Activated CD4-positive, alpha-beta memory T cell treated with anti-CD3 and anti-CD28 coated beads for 36 hours (primary cell): ENCODE measurements at regions not wholly inside any gene's neighbourhood (a gene's known extent, or its start where the extent isn't known, plus 50 kb on each side); places are given as distances from the start of the nearest gene placed in this dataset.
"Not testable (repeated sequence)": the region's sequence is repeated elsewhere in the genome, so short reads cannot be mapped to it uniquely, and the experiment has no call there.

Experiments used
- CTCF ChIA-PET: fragments of 350-600 bp; sonication (Branson Sonifier 250); formaldehyde crosslinking; loops from one replicate; lab custom pipeline; 2021; ENCODE audit warnings: antibody characterized with exemption, inconsistent platforms; lab: Charles Lee
- POLR2A ChIA-PET: fragments of 350-600 bp; sonication (Branson Sonifier 250); formaldehyde crosslinking; loops from one replicate; lab custom pipeline; 2021; ENCODE audit warnings: antibody characterized with exemption; lab: Charles Lee
- DNase-seq: peaks from one replicate; pipeline ENCODE4 v3.0.0-alpha.2; 2020
- H3K27ac Mint-ChIP-seq: one replicate; pipeline ENCODE4 v1.8.0; 2021; ENCODE audit warnings: mixed read lengths
- H3K27me3 Mint-ChIP-seq: one replicate; pipeline ENCODE4 v1.8.0; 2021; ENCODE audit warnings: mixed read lengths
- H3K36me3 Mint-ChIP-seq: one replicate; pipeline ENCODE4 v1.8.0; 2021; ENCODE audit warnings: mixed read lengths
- H3K4me1 Mint-ChIP-seq: one replicate; pipeline ENCODE4 v1.8.0; 2021; ENCODE audit warnings: low read depth, mixed read lengths
- H3K4me3 Mint-ChIP-seq: one replicate; pipeline ENCODE4 v1.8.0; 2021; ENCODE audit warnings: mild to moderate bottlenecking, mixed read lengths
- H3K9me3 Mint-ChIP-seq: one replicate; pipeline ENCODE4 v1.8.0; 2021; ENCODE audit warnings: mixed read lengths
- intact Hi-C: fragments of 100-400 bp; cut with micrococcal nuclease; formaldehyde crosslinking; loops from one replicate; pipeline ENCODE4 v1.15.1; 2023

DNA sequence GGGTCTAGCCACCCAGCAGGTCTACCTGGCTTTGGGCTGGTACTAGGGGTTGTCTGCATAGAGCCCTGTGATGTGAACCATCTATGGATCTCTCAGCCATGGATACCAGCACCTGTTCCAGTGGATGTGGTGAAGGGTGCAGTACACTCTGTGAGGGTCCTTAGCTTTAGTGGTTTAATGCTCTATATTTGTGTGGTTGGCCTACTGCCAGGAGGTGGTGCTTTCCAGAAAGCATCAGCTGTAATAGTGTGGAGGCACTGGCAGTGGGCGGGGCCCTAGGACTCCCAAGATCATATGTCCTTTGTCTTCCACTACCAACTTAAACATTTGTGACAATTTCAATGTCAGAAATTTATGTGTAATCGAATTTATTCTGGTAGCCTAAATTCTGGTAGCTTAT, 1065.1 kb downstream of the RPIA start:
- H3K4me1 Mint-ChIP-seq, intact Hi-C loops, CTCF ChIA-PET, H3K27ac Mint-ChIP-seq, POLR2A ChIA-PET, H3K4me3 Mint-ChIP-seq, DNase-seq, H3K36me3 Mint-ChIP-seq, H3K27me3 Mint-ChIP-seq: not testable (repeated sequence)
- peaks cover 22% of the 10 kb centered on the region for H3K9me3 Mint-ChIP-seq

DNA sequence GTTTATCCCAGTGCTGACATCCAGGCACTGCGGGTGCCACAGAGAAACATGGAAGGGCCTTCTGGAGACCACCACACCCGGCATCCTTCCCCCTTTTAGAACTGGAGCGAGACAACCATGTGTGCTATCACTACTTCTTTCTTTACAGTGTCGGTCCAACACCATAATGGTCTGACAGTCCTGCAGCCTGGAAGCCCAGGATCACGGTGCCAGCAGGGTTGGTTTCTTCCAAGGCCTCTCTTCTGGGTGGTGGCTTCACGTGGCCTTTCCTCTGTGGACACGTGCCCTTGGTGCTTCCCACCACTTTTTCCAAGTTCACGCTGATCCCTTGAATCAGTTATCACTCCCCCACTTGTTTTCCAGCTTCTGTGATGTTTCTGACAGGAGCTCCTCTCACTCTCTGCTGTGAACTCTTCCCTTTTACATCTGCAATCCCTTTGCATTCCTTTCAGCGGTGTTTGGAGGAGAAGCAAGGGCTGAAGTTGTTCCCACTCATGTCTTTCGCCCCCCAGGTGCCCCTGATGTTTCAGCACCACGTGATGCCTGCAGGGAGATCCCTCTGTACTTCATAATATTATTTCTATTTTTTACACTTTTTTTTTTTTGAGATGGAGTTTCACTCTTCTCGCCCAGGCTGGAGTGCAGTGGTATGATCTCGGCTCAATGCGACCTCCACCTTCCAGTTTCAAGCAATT, 1067.0 kb downstream of the RPIA start:
- H3K4me1 Mint-ChIP-seq, CTCF ChIA-PET, intact Hi-C loops, POLR2A ChIA-PET, H3K36me3 Mint-ChIP-seq, H3K27me3 Mint-ChIP-seq, DNase-seq, H3K27ac Mint-ChIP-seq, H3K4me3 Mint-ChIP-seq: not testable (repeated sequence)
- peaks cover 26% of the 10 kb centered on the region for H3K9me3 Mint-ChIP-seq

DNA sequence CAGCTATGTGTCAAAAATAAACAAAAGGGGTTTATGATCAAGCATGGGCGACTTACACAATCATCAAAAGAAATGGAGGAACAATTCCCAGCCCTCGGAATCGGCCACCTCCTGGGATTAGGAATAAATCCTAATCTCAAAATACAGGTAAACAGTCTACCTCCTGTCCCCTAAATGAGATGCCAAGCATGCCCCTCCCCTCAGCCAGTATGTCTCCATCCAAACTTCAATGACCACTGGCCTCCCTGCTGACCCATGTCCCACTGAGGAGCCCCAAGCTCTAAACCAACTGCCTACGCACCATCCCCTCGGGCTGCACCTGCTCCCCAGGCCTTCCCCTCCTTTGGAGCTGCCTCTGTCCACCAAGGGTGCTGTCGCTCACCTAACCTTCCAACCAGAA, 1069.3 kb downstream of the RPIA start:
- peaks cover 32% of the 10 kb centered on the region for H3K9me3 Mint-ChIP-seq

DNA sequence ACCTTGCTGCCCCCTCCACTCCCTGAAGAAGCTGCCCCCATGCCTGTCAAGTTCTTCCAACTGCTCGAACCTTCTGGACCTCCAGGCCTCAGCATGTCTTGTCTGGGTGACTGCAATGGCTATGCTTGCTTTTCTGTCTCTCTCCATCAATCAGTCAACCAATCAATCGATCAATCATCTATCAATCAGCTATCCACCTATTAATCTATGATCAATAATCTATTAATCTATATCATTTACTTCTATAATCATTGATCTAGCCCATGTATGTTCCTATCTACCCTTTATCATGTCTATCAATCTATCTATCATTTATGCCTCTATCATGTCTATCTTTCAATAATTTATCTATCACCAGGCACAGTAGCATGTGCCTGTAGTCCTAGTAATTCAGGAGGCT, 1069.7 kb downstream of the RPIA start:
- H3K27me3 Mint-ChIP-seq, H3K4me3 Mint-ChIP-seq, POLR2A ChIA-PET, H3K36me3 Mint-ChIP-seq, H3K4me1 Mint-ChIP-seq, intact Hi-C loops, CTCF ChIA-PET, DNase-seq, H3K27ac Mint-ChIP-seq: not testable (repeated sequence)
- peaks cover 32% of the 10 kb centered on the region for H3K9me3 Mint-ChIP-seq

More for the DNA sequence above, 1069.3 kb downstream of the RPIA start:
- H3K27me3 Mint-ChIP-seq, H3K4me1 Mint-ChIP-seq, DNase-seq, H3K27ac Mint-ChIP-seq, CTCF ChIA-PET, POLR2A ChIA-PET, intact Hi-C loops, H3K4me3 Mint-ChIP-seq, H3K36me3 Mint-ChIP-seq: not testable (repeated sequence)

DNA sequence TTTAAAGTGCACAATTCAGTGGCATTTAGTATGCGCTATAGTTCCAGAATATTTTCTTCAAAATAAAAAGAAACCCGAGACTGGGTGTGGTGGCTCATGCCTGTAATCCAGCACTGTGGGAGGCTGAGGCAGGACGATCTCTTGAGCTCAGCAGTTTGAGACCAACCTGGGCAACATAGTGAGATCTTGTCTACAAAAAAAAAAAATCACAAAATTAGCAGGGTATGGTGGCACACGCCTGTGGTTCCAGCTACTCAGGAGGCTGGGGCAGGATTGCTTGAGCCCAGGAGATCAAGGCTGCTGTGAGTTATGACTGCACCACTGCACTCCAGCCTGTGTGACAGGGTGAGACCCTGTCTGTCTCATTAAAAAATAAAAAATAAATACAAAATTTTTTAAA, 1070.4 kb downstream of the RPIA start:
- POLR2A ChIA-PET, H3K4me1 Mint-ChIP-seq, DNase-seq, intact Hi-C loops, H3K27ac Mint-ChIP-seq, H3K4me3 Mint-ChIP-seq, H3K36me3 Mint-ChIP-seq, CTCF ChIA-PET: not testable (repeated sequence)
- Mint-ChIP-seq H3K27me3 (peaks cover 14% of the 10 kb centered on the region), H3K9me3 (peaks cover 32% of the 10 kb centered on the region)

DNA sequence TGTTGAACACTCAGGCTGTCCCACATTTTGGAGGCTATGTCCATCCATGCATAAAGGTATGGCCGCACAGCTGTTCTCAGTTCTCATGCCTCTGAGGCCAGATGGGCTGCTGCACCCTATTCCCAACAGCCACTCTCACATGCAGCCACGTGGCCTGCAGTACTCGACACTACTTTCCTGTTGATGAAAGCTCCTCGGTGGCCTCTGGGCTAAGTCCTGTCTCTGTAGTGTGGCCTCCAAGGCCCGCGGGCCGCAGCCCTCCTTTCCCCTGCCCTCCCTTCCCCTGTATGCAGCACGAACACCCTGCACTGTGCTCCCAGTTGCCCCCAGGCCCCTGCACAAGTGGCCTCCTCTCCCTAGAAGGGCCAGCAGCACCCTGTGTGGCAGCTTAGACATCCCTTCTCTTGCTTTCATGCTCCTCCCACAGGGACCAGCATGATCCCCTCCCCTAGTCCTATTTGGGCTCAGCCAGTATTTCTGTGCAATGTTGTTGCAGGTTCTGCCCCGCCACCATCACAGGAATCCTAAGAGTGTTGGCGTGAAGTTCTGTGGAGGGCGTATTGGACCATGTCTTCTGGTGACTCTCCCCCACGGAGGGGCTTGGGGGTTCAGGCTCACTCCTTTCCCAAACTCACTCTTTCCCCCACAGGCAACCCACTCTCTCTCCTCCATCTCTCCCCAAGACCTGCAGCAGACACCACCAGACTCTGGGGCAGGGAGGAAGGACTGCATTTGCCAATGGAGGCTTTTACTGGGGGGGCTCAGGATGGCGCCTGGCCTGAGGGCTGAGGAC, 1071.2 kb downstream of the RPIA start:
- H3K36me3 Mint-ChIP-seq, DNase-seq, POLR2A ChIA-PET, intact Hi-C loops, H3K4me1 Mint-ChIP-seq, CTCF ChIA-PET, H3K27ac Mint-ChIP-seq, H3K4me3 Mint-ChIP-seq: not testable (repeated sequence)
- H3K27me3 Mint-ChIP-seq: peaks cover 20% of the 10 kb centered on the region
- peaks cover 32% of the 10 kb centered on the region for H3K9me3 Mint-ChIP-seq

DNA sequence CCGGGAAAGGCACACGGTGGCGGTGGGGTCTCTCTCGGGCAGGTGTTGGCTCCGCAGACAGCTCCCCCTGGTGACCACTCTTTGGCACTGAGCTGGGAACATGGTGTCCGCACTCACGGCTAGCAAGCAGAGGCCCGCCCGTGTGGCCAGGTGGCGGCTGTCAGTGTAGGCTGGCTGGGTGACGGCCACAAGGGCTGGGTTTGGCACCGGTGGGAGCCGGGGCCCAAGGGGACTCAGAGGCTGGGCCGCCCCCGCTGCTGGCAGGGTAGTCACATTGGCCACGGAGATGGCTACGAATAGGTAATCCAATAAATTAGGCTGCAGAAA, 1071.7 kb downstream of the RPIA start:
- Mint-ChIP-seq H3K4me1 (no peaks in the 10 kb centered on the region), H3K9me3 (peaks cover 32% of the 10 kb centered on the region), H3K27me3 (peaks cover 23% of the 10 kb centered on the region), H3K4me3 (no peak overlapping the region), H3K36me3 (peaks cover 5% of the 10 kb centered on the region), H3K27ac (no peak overlapping the region)
- intact Hi-C loops: no loop called here
- ChIA-PET POLR2A (no interaction called here), CTCF (no interaction called here)
- DNase-seq: peak; percentile 8

DNA sequence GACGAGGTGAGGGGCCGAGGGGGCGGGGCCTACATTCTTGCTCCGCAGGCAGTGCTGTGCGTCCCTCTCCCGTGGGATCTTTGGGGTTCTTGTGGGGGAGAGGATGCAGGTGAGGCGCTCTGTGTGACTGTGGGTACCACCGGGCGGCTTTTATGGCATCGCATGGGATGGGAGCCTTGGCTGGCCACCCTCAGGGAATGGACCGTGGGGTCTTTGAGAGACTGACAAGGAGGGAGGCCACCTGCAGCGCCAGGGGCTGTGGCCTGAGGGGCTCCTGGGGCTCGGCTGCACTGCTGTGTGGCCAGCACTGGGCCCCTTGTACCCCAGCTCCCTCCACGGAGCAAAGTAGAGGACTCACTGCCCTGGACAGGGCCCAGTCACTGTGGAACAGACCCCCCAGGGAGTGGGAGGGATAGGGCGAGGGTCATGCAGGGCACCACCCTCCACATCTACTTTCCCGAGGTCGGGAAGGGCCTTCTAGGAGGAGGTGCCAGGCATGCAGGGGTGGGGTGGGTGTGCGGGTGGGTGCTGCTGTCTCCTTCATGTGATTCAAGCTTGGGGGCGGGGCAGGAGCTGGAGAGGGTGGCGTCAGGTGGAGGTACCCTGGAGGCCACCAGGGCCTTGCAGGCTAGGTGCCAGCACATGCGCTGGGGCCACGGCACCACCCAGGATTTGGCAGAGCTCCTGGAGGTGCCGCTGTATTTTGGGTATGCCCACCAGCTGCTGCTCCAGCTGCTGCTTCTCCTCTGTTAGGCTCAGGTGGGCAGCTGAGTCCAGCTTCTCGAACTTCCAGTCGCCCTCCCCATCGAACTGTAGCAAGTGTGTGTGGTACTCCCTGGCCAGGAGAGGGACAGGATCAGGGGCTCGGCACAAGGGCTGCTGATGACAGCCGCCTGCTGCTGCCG, 1072.4 kb downstream of the RPIA start:
- Mint-ChIP-seq H3K4me3 (no peak overlapping the region), H3K27ac (no peak overlapping the region)
- peak; percentile 8 for DNase-seq

DNA sequence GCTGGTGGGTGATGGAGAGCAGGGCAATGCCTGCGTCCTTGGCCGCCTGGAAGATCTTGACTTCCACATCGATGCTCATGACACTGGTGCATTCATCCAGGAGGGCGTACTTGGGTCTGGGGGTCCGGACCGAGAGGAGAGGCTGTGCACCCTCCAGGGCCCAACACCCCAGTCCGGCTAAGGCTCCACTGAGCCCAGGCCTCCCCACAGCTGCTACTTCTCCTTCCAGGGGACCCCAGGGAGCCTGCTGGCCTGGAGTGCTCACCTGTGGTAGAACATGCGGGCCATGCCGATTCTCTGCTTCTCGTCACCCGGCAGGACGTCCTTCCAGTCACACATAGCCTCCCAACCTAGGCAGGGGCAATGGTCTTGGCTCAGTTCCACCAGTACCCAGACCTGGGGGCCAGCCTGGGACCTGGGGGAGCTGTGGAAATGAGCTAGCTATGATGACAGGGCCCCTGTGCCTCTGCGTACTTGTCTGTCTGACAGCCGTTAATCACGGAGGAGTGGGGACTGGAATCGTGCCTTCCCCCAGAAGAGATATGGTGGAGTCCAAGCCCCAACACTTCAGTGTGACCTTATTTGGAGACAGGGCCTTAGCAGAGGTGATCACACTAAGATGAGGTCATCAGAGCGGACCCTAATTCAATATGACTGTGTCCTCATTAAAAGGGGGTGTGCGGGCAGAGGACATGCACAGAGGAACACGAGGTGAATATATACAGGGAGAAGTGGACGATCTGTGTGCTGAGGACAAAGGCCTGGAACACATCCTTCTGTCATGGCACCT, 1073.3 kb downstream of the RPIA start:
- H3K4me3 Mint-ChIP-seq, H3K27ac Mint-ChIP-seq, H3K4me1 Mint-ChIP-seq, intact Hi-C loops, DNase-seq, POLR2A ChIA-PET, CTCF ChIA-PET, H3K36me3 Mint-ChIP-seq: not testable (repeated sequence)
- Mint-ChIP-seq H3K27me3 (peaks cover 31% of the 10 kb centered on the region), H3K9me3 (peaks cover 30% of the 10 kb centered on the region)

More for the DNA sequence above, 1072.4 kb downstream of the RPIA start:
- intact Hi-C loops: no loop called here
- Mint-ChIP-seq H3K27me3 (peaks cover 27% of the 10 kb centered on the region), H3K4me1 (no peaks in the 10 kb centered on the region), H3K9me3 (peaks cover 30% of the 10 kb centered on the region), H3K36me3 (peaks cover 5% of the 10 kb centered on the region)
- ChIA-PET CTCF (no interaction called here), POLR2A (no interaction called here)

DNA sequence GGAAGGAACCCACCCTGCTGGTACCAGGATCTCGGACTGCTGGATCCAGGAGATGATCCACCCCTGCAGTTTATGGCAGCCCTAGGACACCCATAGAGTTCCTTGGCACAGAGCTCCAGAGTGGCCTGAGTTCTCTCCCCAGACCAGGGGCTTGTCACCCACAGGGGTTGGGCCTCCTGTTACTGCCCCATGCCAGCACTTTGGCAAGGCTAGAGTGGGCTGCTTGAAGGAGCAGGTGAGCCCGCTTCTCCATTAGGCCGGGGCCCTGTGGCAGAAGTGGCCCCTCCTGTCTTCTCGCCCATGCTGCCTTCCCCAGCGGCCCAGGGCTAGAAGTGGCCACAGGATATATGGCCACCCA, 1073.9 kb downstream of the RPIA start:
- POLR2A ChIA-PET, H3K4me3 Mint-ChIP-seq, H3K4me1 Mint-ChIP-seq, H3K27ac Mint-ChIP-seq, intact Hi-C loops, H3K36me3 Mint-ChIP-seq, CTCF ChIA-PET: not testable (repeated sequence)
- peaks cover 31% of the 10 kb centered on the region for H3K27me3 Mint-ChIP-seq
- DNase-seq: peak; percentile 8
- H3K9me3 Mint-ChIP-seq: peaks cover 30% of the 10 kb centered on the region

DNA sequence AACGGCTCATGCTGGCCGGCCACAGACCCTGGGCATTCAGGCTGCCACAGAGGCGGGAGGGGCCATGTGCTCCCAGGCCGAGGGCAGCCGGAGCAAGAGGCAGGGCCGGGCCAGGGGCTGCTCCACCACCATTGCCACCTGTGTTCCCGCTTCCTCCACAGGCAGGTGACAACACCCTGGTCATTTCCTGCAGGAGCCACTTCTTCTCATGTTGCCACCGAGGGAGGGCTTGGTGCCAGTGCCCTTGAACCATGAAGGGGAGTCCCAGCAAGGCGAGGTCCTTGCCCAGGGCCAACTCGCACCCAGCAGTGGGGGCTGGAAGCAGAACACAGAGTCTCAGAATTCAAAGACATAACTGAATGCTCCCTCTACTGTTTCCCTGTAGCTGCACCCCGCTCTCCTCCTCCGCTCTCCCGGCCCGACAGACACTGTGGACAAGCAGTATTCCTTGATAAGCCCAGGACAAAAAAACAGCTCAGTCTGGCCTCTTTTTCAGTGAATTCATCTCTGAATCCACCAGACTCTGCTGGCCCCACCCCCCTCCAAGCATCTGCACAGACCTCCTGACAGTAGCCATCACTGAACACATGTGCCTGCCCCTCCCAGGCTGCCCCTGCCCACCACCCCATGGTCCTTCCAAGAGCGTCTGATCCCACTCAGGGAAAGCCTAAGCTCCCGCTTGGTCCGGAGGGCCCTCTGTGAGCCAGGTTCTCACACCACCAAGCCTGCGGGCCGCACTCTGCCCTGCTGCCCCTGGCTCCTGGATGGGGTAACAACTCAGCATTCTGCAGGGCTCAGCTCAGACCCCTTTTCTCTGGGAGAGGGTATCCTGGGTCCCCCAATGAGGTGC, 1074.9 kb downstream of the RPIA start:
- DNase-seq, H3K4me3 Mint-ChIP-seq, intact Hi-C loops, H3K27ac Mint-ChIP-seq, H3K4me1 Mint-ChIP-seq, POLR2A ChIA-PET, CTCF ChIA-PET, H3K36me3 Mint-ChIP-seq: not testable (repeated sequence)
- Mint-ChIP-seq H3K27me3 (peaks cover 32% of the 10 kb centered on the region), H3K9me3 (peaks cover 28% of the 10 kb centered on the region)
